H1 (cell line): ENCODE measurements at regions not wholly inside any gene's neighbourhood (a gene's known extent, or its start where the extent isn't known, plus 50 kb on each side); places are given as distances from the start of the nearest gene placed in this dataset.

Experiments used
- CTCF ChIA-PET: fragments of 300-600 bp; sonication (Branson Sonifier 250); formaldehyde crosslinking; loops from one replicate; lab custom pipeline; 2021; ENCODE audit not compliant: partially characterized antibody; lab: Charles Lee
- POLR2A ChIA-PET: fragments of 300-600 bp; sonication (Branson Sonifier 250); formaldehyde crosslinking; loops from one replicate; lab custom pipeline; 2021; ENCODE audit warnings: inconsistent platforms; ENCODE audit not compliant: partially characterized antibody; lab: Charles Lee
- DNase-seq, 2 experiments: peaks; one replicate each; pipeline versions ENCODE4 v3.0.0 to v3.0.0-alpha.2; 2010 to 2022; ENCODE audit warnings: low spot score in 2 of 2, low read depth in 1 of 2, mixed read lengths in 1 of 2
- FAIRE-seq: peaks from 2 replicates; lab custom pipeline; 2011; peaks lifted over from hg19 to GRCh38; lab: Jason Lieb, UNC
- H2AFZ ChIP-seq: 2 replicates; pipeline ENCODE4 v1.8.1; 2012; ENCODE audit warnings: low read length, inconsistent platforms
- H2AK5ac ChIP-seq: 2 replicates; pipeline ENCODE4 v1.6.1; 2013; ENCODE audit warnings: low read depth, low read length
- H2BK120ac ChIP-seq: replicated peaks from 2 replicates; pipeline ENCODE3; 2013; ENCODE audit warnings: low read depth, low read length, inconsistent platforms
- H2BK12ac ChIP-seq: 2 replicates; pipeline ENCODE4 v1.6.1; 2013; ENCODE audit warnings: low read depth, low read length
- H2BK15ac ChIP-seq: 2 replicates; pipeline ENCODE4 v1.6.1; 2013; ENCODE audit warnings: low read length
- H2BK20ac ChIP-seq: 2 replicates; pipeline ENCODE4 v1.6.1; 2013; ENCODE audit warnings: low read length
- H2BK5ac ChIP-seq: 2 replicates; pipeline ENCODE4 v1.6.1; 2013; ENCODE audit warnings: low read depth, low read length
- H3K14ac ChIP-seq: 2 replicates; pipeline ENCODE4 v1.6.1; 2013; ENCODE audit warnings: inconsistent platforms; ENCODE audit not compliant: insufficient read length
- H3K18ac ChIP-seq: 2 replicates; pipeline ENCODE4 v1.6.1; 2013; ENCODE audit warnings: low read length; ENCODE audit errors: extremely low read depth
- H3K23ac ChIP-seq: 2 replicates; pipeline ENCODE4 v1.6.1; 2013; ENCODE audit warnings: inconsistent platforms; ENCODE audit not compliant: insufficient read length
- H3K23me2 ChIP-seq: 2 replicates; pipeline ENCODE4 v1.6.1; 2013; ENCODE audit warnings: low read depth, low read length
- H3K27ac ChIP-seq: 2 replicates; pipeline ENCODE4 v1.6.1; 2011; ENCODE audit warnings: low read depth, low read length, inconsistent platforms
- H3K27me3 ChIP-seq, 4 experiments: replicated peaks in 1 of 4; 1 replicate in 1 of 4; 2 replicates in 3 of 4; pipeline versions ENCODE4 v1.6.1 to v1.8.1; 2011 to 2013; ENCODE audit warnings: low read length in 3 of 4, mild to moderate bottlenecking in 3 of 4, inconsistent platforms in 2 of 4, mixed read lengths in 2 of 4, moderate library complexity in 1 of 4; ENCODE audit not compliant: control insufficient read depth in 3 of 4, insufficient read depth in 3 of 4; ENCODE audit errors: extremely low read depth in 1 of 4
- H3K36me3 ChIP-seq, 4 experiments: 2 replicates each; pipeline versions ENCODE4 v1.6.1 to v1.8.1; 2011 to 2013; ENCODE audit warnings: mild to moderate bottlenecking in 4 of 4, low read length in 3 of 4, moderate library complexity in 2 of 4, control low read depth in 1 of 4, inconsistent platforms in 1 of 4; ENCODE audit not compliant: insufficient read depth in 4 of 4, control insufficient read depth in 2 of 4
- H3K4ac ChIP-seq: replicated peaks from 2 replicates; pipeline ENCODE3; 2013; ENCODE audit warnings: low read length, low read depth, mixed read lengths, inconsistent platforms; ENCODE audit not compliant: insufficient read length
- H3K4me1 ChIP-seq, 4 experiments: replicated peaks in 1 of 4; 1 replicate in 1 of 4; 2 replicates in 3 of 4; pipeline versions ENCODE4 v1.6.1 to v1.8.1; 2011 to 2013; ENCODE audit warnings: low read length in 3 of 4, inconsistent platforms in 2 of 4, mixed read lengths in 1 of 4; ENCODE audit not compliant: insufficient read depth in 4 of 4, control insufficient read depth in 3 of 4
- H3K4me2 ChIP-seq, 2 experiments: 2 replicates each; pipeline versions ENCODE4 v1.6.1 to v1.8.1; 2011 to 2013; ENCODE audit warnings: low read depth in 2 of 2, low read length in 2 of 2, control low read depth in 1 of 2, inconsistent platforms in 1 of 2, mild to moderate bottlenecking in 1 of 2; ENCODE audit not compliant: insufficient read depth in 1 of 2
- H3K4me3 ChIP-seq, 4 experiments: fragments of 200-600, 300-600 bp in 1 of 4; sonication (generic), shearing (Covaris generic), sonication (Bioruptor Twin) in 1 of 4; 2 replicates each; pipeline versions ENCODE4 v1.5.1 to v1.8.1; 2011 to 2016; ENCODE audit warnings: low read length in 4 of 4, low read depth in 3 of 4, control low read depth in 2 of 4, inconsistent platforms in 2 of 4, mild to moderate bottlenecking in 2 of 4, mixed read lengths in 1 of 4, moderate library complexity in 1 of 4; ENCODE audit not compliant: insufficient read depth in 2 of 4; ENCODE audit errors: extremely low read depth in 1 of 4
- H3K56ac ChIP-seq: replicated peaks from 2 replicates; pipeline ENCODE3; 2013; ENCODE audit warnings: low read depth, mild to moderate bottlenecking, mixed read lengths, low read length, inconsistent platforms; ENCODE audit not compliant: insufficient read length
- H3K79me1 ChIP-seq: 2 replicates; pipeline ENCODE4 v1.6.1; 2013; ENCODE audit warnings: low read depth, low read length, control low read depth
- H3K79me2 ChIP-seq, 2 experiments: 2 replicates each; pipeline versions ENCODE4 v1.6.1 to v1.8.1; 2012 to 2013; ENCODE audit warnings: low read length in 2 of 2, mild to moderate bottlenecking in 2 of 2, inconsistent platforms in 1 of 2; ENCODE audit not compliant: insufficient read depth in 2 of 2, control insufficient read depth in 1 of 2
- H3K9ac ChIP-seq, 4 experiments: replicated peaks in 1 of 4; 1 replicate in 1 of 4; 2 replicates in 3 of 4; pipeline versions ENCODE4 v1.6.1 to v1.8.1; 2011 to 2013; ENCODE audit warnings: low read depth in 3 of 4, low read length in 3 of 4, control low read depth in 2 of 4, mild to moderate bottlenecking in 2 of 4, moderate library complexity in 2 of 4, inconsistent platforms in 1 of 4; ENCODE audit errors: extremely low read depth in 1 of 4
- H3K9me3 ChIP-seq, 2 experiments: 2 replicates each; pipeline versions ENCODE4 v1.6.1 to v1.8.1; 2012 to 2013; ENCODE audit warnings: mild to moderate bottlenecking in 2 of 2, moderate library complexity in 2 of 2, control low read depth in 1 of 2, inconsistent platforms in 1 of 2, low read depth in 1 of 2, low read length in 1 of 2, mixed read lengths in 1 of 2; ENCODE audit not compliant: insufficient read depth in 2 of 2
- H4K20me1 ChIP-seq, 2 experiments: replicated peaks in 1 of 2; 2 replicates each; pipeline versions ENCODE3 to v1.8.1; 2011 to 2013; ENCODE audit warnings: inconsistent platforms in 2 of 2, low read length in 2 of 2, mild to moderate bottlenecking in 1 of 2; ENCODE audit not compliant: insufficient read depth in 2 of 2, control insufficient read depth in 1 of 2
- H4K5ac ChIP-seq: 2 replicates; pipeline ENCODE4 v1.6.1; 2013; ENCODE audit warnings: low read length, low read depth, mixed read lengths, inconsistent platforms; ENCODE audit not compliant: insufficient read length
- H4K8ac ChIP-seq: 2 replicates; pipeline ENCODE4 v1.8.0; 2013; ENCODE audit warnings: mild to moderate bottlenecking, moderate library complexity, low read length, inconsistent platforms; ENCODE audit not compliant: insufficient read depth; ENCODE audit errors: extremely low read depth
- H4K91ac ChIP-seq: replicated peaks from 2 replicates; pipeline ENCODE3; 2013; ENCODE audit warnings: low read length, mixed read lengths, inconsistent platforms; ENCODE audit not compliant: insufficient read length
- BACH1 ChIP-seq: IDR thresholded peaks from 2 replicates; pipeline ENCODE4 v1.6.1; 2012; ENCODE audit warnings: low read length, improper control_type of control experiment
- EGR1 ChIP-seq: IDR thresholded peaks from 2 replicates; pipeline ENCODE4 v1.6.1; 2011; ENCODE audit warnings: low read depth, low read length, borderline replicate concordance
- JUND ChIP-seq: IDR thresholded peaks from 2 replicates; pipeline ENCODE4 v1.6.1; 2011; ENCODE audit warnings: mild to moderate bottlenecking, improper control_type of control experiment, low read length
- MAFK ChIP-seq: IDR thresholded peaks from 2 replicates; pipeline ENCODE4 v1.6.1; 2012; ENCODE audit warnings: low read depth, mild to moderate bottlenecking, improper control_type of control experiment, low read length
- RXRA ChIP-seq: IDR thresholded peaks from 2 replicates; pipeline ENCODE4 v1.6.1; 2011; ENCODE audit warnings: low read depth, mild to moderate bottlenecking, low read length, moderate library complexity; ENCODE audit not compliant: insufficient read depth
- SP1 ChIP-seq: IDR thresholded peaks from 2 replicates; pipeline ENCODE4 v1.6.1; 2011; ENCODE audit warnings: low read depth, low read length
- TEAD4 ChIP-seq: IDR thresholded peaks from 2 replicates; pipeline ENCODE4 v1.6.1; 2012; ENCODE audit warnings: low read depth, low read length, inconsistent platforms, mixed read lengths
- WGBS, 2 experiments: shearing (Covaris generic) in 1 of 2; methylation state at CpG; one replicate each; pipeline versions ENCODE4 v1.1.6 to v1.1.7; 2013 to 2015; ENCODE audit warnings: low lambda C conversion rate in 2 of 2, mixed read lengths in 2 of 2, inconsistent platforms in 1 of 2, low coverage in 1 of 2, missing lambda C conversion rate in 1 of 2; ENCODE audit not compliant: insufficient replicate concordance in 2 of 2, insufficient coverage in 1 of 2, insufficient read length in 1 of 2; ENCODE audit errors: extremely low coverage in 1 of 2, missing lambda C conversion rate in 1 of 2; 5-methylcytosine and 5-hydroxymethylcytosine counted together

GRCh38 chr9:21591221-21592062 lies 109.3 kb upstream of the IFNE start:
- Histone ChIP-seq H3K9me3 (no peaks in the 10 kb centered on the region), H3K4ac (no peak overlapping the region), H3K23me2 (no peaks in the 10 kb centered on the region), H4K91ac (no peak overlapping the region), H3K23ac (no peak overlapping the region), H2BK120ac (no peak overlapping the region), H2BK12ac (no peak overlapping the region), H3K79me1 (no peaks in the 10 kb centered on the region), H3K9ac (no peak overlapping the region), H4K5ac (no peak overlapping the region), H3K27me3 (no peaks in the 10 kb centered on the region), H3K4me3 (no peak overlapping the region), H2BK20ac (no peak overlapping the region), H3K4me1 (peaks cover 0 to 7% (median 0%) of the 10 kb centered on the region in 4 experiments; a peak in 2 of 7 replicates), H3K27ac (no peak overlapping the region), H4K20me1 (no peaks in the 10 kb centered on the region), H3K14ac (no peak overlapping the region), H3K18ac (no peak overlapping the region), H4K8ac (no peak overlapping the region; the same call in 1 of the 2 replicates), H2AK5ac (no peak overlapping the region), H2BK15ac (no peak overlapping the region), H2BK5ac (no peak overlapping the region), H3K4me2 (no peak overlapping the region), H2AFZ (no peak overlapping the region), H3K56ac (no peak overlapping the region), H3K79me2 (no peaks in the 10 kb centered on the region), H3K36me3 (no peaks in the 10 kb centered on the region)
- POLR2A ChIA-PET: no interaction called here
- FAIRE-seq: peak; percentile 60
- DNase-seq: peak in 1 of 2 experiments; percentile 56
- no peak for TF ChIP-seq EGR1
- TF ChIP-seq RXRA: no peak
- peak; percentile 85 for TF ChIP-seq MAFK
- no peak for TF ChIP-seq SP1
- peak; percentile 39; the same call in 1 of the 2 replicates for TF ChIP-seq TEAD4
- TF ChIP-seq BACH1: peak; percentile 97
- peak; percentile 39; the same call in 1 of the 2 replicates for TF ChIP-seq JUND
- WGBS, 2 experiments: 68% methylated on average over 5 of the region's 5 CpGs; no CpG with 5 or more reads in 1 of the 2 experiments
- CTCF ChIA-PET: no interaction called here
